ENCODE measurements at regions not wholly inside any gene's neighbourhood (a gene's known extent, or its start where the extent isn't known, plus 50 kb on each side); places are given as distances from the start of the nearest gene placed in this dataset.

DNA sequence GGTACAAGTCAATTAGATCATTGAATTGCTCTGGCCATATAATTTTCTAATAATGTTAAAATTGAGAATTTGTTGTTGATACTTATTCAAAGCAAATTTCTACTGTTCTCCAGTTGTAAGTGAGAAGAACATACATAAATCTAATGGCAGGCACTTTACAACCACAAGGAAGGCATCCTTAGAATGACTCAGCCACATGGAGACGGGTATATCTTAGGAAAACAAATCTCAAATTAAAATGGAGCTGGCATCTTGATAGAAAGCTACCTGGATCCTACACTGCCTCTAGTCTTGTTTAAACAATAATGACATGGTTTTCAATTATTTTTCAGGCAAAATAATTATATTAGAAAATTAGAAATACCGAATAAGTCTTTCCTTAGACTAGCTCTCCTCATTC, 1183.7 kb upstream of the SORCS1 start:
- ChIA-PET CTCF (ENCODE audit: partially characterized antibody) (interaction anchor here (0.8 kb wide), 1 partner anchor 9 kb away, joined by 3 read pairs; no protein-coding TSS in a partner anchor), POLR2A (ENCODE audit: partially characterized antibody) (no interaction called here)
- no peak overlapping the region for H2BK15ac ChIP-seq (ENCODE audit: low read length)
- FAIRE-seq (no peak), DNase-seq (ENCODE audit: low read depth in 1 of 2, low spot score in 2 of 2) (no peak)
- no peak overlapping the region for H3K27ac ChIP-seq (ENCODE audit: low read depth, low read length)
- no peak overlapping the region for H2BK12ac ChIP-seq (ENCODE audit: low read depth, low read length)
- H2AK5ac ChIP-seq (ENCODE audit: low read depth, low read length), result no peak overlapping the region
- H4K5ac ChIP-seq (ENCODE audit: insufficient read length, low read depth, low read length), result no peak overlapping the region
- no peaks in the 10 kb centered on the region for H3K27me3 ChIP-seq (replicated peaks in 1 of 4; ENCODE audit: control insufficient read depth in 3 of 4, extremely low read depth in 1 of 4, insufficient read depth in 3 of 4, low read length in 3 of 4)
- H3K79me1 ChIP-seq (ENCODE audit: low read depth, low read length), result no peaks in the 10 kb centered on the region
- H4K91ac ChIP-seq (replicated peaks; ENCODE audit: insufficient read length, low read length), result no peak overlapping the region
- no peak overlapping the region for H3K4me3 ChIP-seq (ENCODE audit: extremely low read depth in 1 of 4, insufficient read depth in 2 of 4, low read depth in 3 of 4, low read length in 4 of 4)
- no peak overlapping the region for H3K4ac ChIP-seq (replicated peaks; ENCODE audit: insufficient read length, low read depth, low read length)
- H3K4me2 ChIP-seq (ENCODE audit: insufficient read depth in 1 of 2, low read depth in 2 of 2, low read length in 2 of 2), result no peak overlapping the region
- H2AFZ ChIP-seq (ENCODE audit: low read length), result no peak overlapping the region
- no peak overlapping the region for H2BK20ac ChIP-seq (ENCODE audit: low read length)
- H4K20me1 ChIP-seq (replicated peaks in 1 of 2; ENCODE audit: control insufficient read depth in 1 of 2, insufficient read depth in 2 of 2, low read length in 2 of 2), result no peaks in the 10 kb centered on the region
- no peak for TF ChIP-seq JUN (IDR thresholded peaks at IDR 0.05; ENCODE audit: low read depth, low read length)
- no peak for TF ChIP-seq FOSL1 (IDR thresholded peaks at IDR 0.05; ENCODE audit: insufficient read depth, low read depth, low read length)
- no peak for TF ChIP-seq ATF3 (IDR thresholded peaks at IDR 0.05; ENCODE audit: insufficient read depth, low read depth, low read length)
- TF ChIP-seq CBX5 (IDR thresholded peaks at IDR 0.05; ENCODE audit: low read depth, low read length), result no peak
- no peak for TF ChIP-seq SRF (IDR thresholded peaks at IDR 0.05; ENCODE audit: low read depth, low read length)
- TF ChIP-seq KDM5A (IDR thresholded peaks at IDR 0.05; ENCODE audit: low read length), result no peak
- no peak for TF ChIP-seq ASH2L (IDR thresholded peaks at IDR 0.05; ENCODE audit: low read length)
- TF ChIP-seq RAD21 (IDR thresholded peaks at IDR 0.05 in 1 of 2, conservative IDR thresholded peaks at IDR 0.05 in 1 of 2; ENCODE audit: low read depth in 2 of 2, low read length in 2 of 2), result no peak
- TF ChIP-seq SIRT6 (IDR thresholded peaks at IDR 0.05; ENCODE audit: low read length), result no peak
- TF ChIP-seq ZNF274 (IDR thresholded peaks at IDR 0.05; ENCODE audit: borderline replicate concordance, extremely low read depth, low read length), result no peak
- TF ChIP-seq CBX8 (IDR thresholded peaks at IDR 0.05; ENCODE audit: borderline replicate concordance, low read depth, low read length), result no peak
- H2BK120ac ChIP-seq (replicated peaks; ENCODE audit: low read depth, low read length), result no peak overlapping the region
- no peak overlapping the region for H3K23ac ChIP-seq (ENCODE audit: insufficient read length)
- H2BK5ac ChIP-seq (ENCODE audit: low read depth, low read length), result no peak overlapping the region
- WGBS, 2 experiments (ENCODE audit: extremely low coverage in 1 of 2, insufficient coverage in 1 of 2, insufficient read length in 1 of 2, insufficient replicate concordance in 2 of 2, low coverage in 1 of 2, low lambda C conversion rate in 2 of 2, missing lambda C conversion rate in 1 of 2), result 89% methylated on average over 2 of the region's 2 CpGs; no CpG with 5 or more reads in 1 of the 2 experiments
- H3K56ac ChIP-seq (replicated peaks; ENCODE audit: insufficient read length, low read depth, low read length), result no peak overlapping the region
- no peak overlapping the region for H3K18ac ChIP-seq (ENCODE audit: extremely low read depth, low read length)
- H3K23me2 ChIP-seq (ENCODE audit: low read depth, low read length), result no peaks in the 10 kb centered on the region
- no peaks in the 10 kb centered on the region for H3K36me3 ChIP-seq (ENCODE audit: control insufficient read depth in 2 of 4, insufficient read depth in 4 of 4, low read length in 3 of 4)
- H3K14ac ChIP-seq (ENCODE audit: insufficient read length), result no peak overlapping the region
- no peaks in the 10 kb centered on the region for H3K4me1 ChIP-seq (replicated peaks in 1 of 4; ENCODE audit: control insufficient read depth in 3 of 4, insufficient read depth in 4 of 4, low read length in 3 of 4)
- H3K9ac ChIP-seq (replicated peaks in 1 of 4; ENCODE audit: extremely low read depth in 1 of 4, low read depth in 3 of 4, low read length in 3 of 4), result no peak overlapping the region
- H3K9me3 ChIP-seq (ENCODE audit: insufficient read depth in 2 of 2, low read depth in 1 of 2, low read length in 1 of 2), result no peaks in the 10 kb centered on the region
- H3K79me2 ChIP-seq (ENCODE audit: control insufficient read depth in 1 of 2, insufficient read depth in 2 of 2, low read length in 2 of 2), result no peaks in the 10 kb centered on the region
- no peak overlapping the region for H4K8ac ChIP-seq (ENCODE audit: extremely low read depth, insufficient read depth, low read length)
